Ascending aorta (tissue), 2 donors: ENCODE measurements at regions not wholly inside any gene's neighbourhood (a gene's known extent, or its start where the extent isn't known, plus 50 kb on each side); places are given as distances from the start of the nearest gene placed in this dataset.

Experiments
- DNase-seq, 2 donors: peaks; one replicate each; pipeline ENCODE4 v3.0.0-alpha.2; 2019; ENCODE audit warnings: low spot score in 2 of 2
- H3K27ac ChIP-seq, 2 donors: fragments of 200-600 bp; sonication (generic); one replicate each; pipeline ENCODE4 v1.5.1; 2016 to 2017; ENCODE audit warnings: mild to moderate bottlenecking in 1 of 2
- H3K27me3 ChIP-seq: fragments of 200-600 bp; sonication (generic); one replicate; pipeline ENCODE4 v1.5.1; 2017
- H3K36me3 ChIP-seq, 2 donors: fragments of 200-600 bp; sonication (generic); one replicate each; pipeline ENCODE4 v1.5.1; 2016
- H3K4me1 ChIP-seq, 2 donors: fragments of 200-600 bp; sonication (generic); one replicate each; pipeline ENCODE4 v1.5.1; 2016 to 2017; ENCODE audit warnings: mild to moderate bottlenecking in 1 of 2
- H3K4me3 ChIP-seq, 2 donors: fragments of 200-600 bp; sonication (generic); one replicate each; pipeline ENCODE4 v1.5.1; 2016 to 2017; ENCODE audit warnings: mild to moderate bottlenecking in 1 of 2
- H3K9me3 ChIP-seq, 2 donors: fragments of 200-600 bp; sonication (generic); one replicate each; pipeline ENCODE4 v1.5.1; 2016
- intact Hi-C: fragments of 100-400 bp; cut with DNase I; formaldehyde crosslinking; loops from one replicate; pipeline ENCODE4 v1.15.1; 2023
- TF ChIP-seq, protein P1 (sequence below), 3 experiments: fragments of 200-600 bp in 2 of 3; fragments of 450-650 bp in 1 of 3; sonication (generic) in 2 of 3; IDR thresholded peaks; one replicate each; pipeline ENCODE4 v1.5.1; 2016 to 2019; ENCODE audit warnings: antibody characterized with exemption in 3 of 3, mild to moderate bottlenecking in 1 of 3, moderate library complexity in 1 of 3

DNA sequence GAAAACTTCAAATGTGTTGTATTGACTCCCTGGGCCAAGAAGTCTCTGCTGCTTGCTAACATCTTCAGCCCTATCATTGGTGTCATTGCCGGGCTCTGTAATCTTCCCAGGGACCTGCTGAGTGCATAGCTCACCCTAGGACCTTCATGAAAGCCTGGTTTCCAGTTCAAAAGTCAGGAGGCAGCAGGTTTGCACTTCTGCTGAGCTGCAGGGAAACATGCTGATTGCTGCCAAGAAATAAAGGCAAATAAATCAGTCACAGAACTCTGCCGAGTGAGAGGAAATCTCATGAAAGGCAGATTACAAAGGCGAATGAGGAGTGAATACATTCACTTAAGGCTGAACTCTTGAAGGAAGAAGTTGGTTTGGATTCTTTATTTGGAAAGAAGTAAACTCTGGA is 1947.6 kb upstream of the CELF4 start:
- intact Hi-C loops, result no loop called here
- TF ChIP-seq, protein P1, sequence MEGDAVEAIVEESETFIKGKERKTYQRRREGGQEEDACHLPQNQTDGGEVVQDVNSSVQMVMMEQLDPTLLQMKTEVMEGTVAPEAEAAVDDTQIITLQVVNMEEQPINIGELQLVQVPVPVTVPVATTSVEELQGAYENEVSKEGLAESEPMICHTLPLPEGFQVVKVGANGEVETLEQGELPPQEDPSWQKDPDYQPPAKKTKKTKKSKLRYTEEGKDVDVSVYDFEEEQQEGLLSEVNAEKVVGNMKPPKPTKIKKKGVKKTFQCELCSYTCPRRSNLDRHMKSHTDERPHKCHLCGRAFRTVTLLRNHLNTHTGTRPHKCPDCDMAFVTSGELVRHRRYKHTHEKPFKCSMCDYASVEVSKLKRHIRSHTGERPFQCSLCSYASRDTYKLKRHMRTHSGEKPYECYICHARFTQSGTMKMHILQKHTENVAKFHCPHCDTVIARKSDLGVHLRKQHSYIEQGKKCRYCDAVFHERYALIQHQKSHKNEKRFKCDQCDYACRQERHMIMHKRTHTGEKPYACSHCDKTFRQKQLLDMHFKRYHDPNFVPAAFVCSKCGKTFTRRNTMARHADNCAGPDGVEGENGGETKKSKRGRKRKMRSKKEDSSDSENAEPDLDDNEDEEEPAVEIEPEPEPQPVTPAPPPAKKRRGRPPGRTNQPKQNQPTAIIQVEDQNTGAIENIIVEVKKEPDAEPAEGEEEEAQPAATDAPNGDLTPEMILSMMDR (IDR thresholded peaks at IDR 0.05), result no peak
- no peaks in the 10 kb centered on the region for H3K9me3 ChIP-seq
- H3K4me1 ChIP-seq, result no peaks in the 10 kb centered on the region
- H3K36me3 ChIP-seq, result no peaks in the 10 kb centered on the region
- H3K4me3 ChIP-seq, result no peak overlapping the region
- H3K27me3 ChIP-seq, result no peaks in the 10 kb centered on the region
- no peak overlapping the region for H3K27ac ChIP-seq
- no peak for DNase-seq

GRCh38 chr18:39506581-39507330 is 1941.2 kb upstream of the CELF4 start:
- Histone ChIP-seq H3K36me3 (no peaks in the 10 kb centered on the region), H3K4me3 (no peak overlapping the region), H3K27ac (no peak overlapping the region), H3K4me1 (no peaks in the 10 kb centered on the region), H3K9me3 (no peaks in the 10 kb centered on the region), H3K27me3 (no peaks in the 10 kb centered on the region)
- intact Hi-C loops, result no loop called here
- TF ChIP-seq, protein P1 (IDR thresholded peaks at IDR 0.05), result no peak
- no peak for DNase-seq

GRCh38 chr18:39500306-39500705 is 1934.7 kb upstream of the CELF4 start:
- no peak for DNase-seq
- Histone ChIP-seq H3K9me3 (no peaks in the 10 kb centered on the region), H3K4me1 (no peaks in the 10 kb centered on the region), H3K36me3 (no peaks in the 10 kb centered on the region), H3K27ac (no peak overlapping the region), H3K4me3 (no peak overlapping the region), H3K27me3 (no peaks in the 10 kb centered on the region)
- TF ChIP-seq, protein P1 (IDR thresholded peaks at IDR 0.05), result no peak
- intact Hi-C loops, result no loop called here

DNA sequence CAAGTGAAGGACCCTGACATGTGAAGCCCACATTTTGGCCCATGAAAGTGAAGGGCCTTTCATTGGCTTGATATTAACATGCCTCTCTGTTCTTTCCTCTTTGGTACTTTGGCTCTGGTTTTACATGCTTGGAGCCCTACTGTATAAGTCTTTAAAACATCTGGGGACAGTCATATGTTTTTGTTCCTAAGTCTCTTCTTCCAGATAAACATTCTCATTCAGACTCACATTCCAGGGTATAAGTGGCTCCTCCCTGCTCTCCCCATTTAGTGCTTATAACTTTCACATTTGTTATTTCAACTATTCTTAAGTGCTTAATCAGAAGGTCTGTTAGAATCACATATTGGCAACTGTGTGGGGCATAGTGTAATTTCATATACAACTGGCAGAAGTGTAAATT is 1932.2 kb upstream of the CELF4 start:
- no peak overlapping the region for H3K27ac ChIP-seq
- H3K27me3 ChIP-seq, result no peaks in the 10 kb centered on the region
- no peaks in the 10 kb centered on the region for H3K36me3 ChIP-seq
- intact Hi-C loops, result no loop called here
- H3K4me1 ChIP-seq, result no peaks in the 10 kb centered on the region
- TF ChIP-seq, protein P1 (IDR thresholded peaks at IDR 0.05), result no peak
- no peak overlapping the region for H3K4me3 ChIP-seq
- no peaks in the 10 kb centered on the region for H3K9me3 ChIP-seq
- no peak for DNase-seq

DNA sequence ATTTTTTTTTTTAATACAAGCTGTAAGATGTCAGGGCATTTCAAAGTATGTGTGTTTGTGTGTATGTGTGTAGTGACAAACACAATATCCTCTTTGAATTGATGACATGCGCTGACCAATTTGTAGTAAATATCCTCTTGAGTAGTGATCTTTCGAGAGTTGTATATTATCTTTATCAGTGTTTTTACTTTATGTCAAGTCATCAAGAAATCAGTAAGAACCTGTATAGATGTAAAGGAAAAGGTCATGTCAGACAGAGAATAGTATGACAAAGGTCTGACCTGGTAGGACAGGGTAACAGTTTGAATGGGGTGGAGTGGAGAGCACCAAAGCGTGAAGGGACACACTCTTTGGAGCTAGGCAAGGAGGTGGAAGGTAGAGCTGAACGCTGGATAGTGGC is 1931.4 kb upstream of the CELF4 start:
- no peak overlapping the region for H3K27ac ChIP-seq
- intact Hi-C loops, result no loop called here
- H3K27me3 ChIP-seq, result no peaks in the 10 kb centered on the region
- no peaks in the 10 kb centered on the region for H3K4me1 ChIP-seq
- no peak for DNase-seq
- H3K4me3 ChIP-seq, result no peak overlapping the region
- no peaks in the 10 kb centered on the region for H3K36me3 ChIP-seq
- TF ChIP-seq, protein P1 (IDR thresholded peaks at IDR 0.05), result no peak
- no peaks in the 10 kb centered on the region for H3K9me3 ChIP-seq
